Activated T-cell treated with anti-CD3 and anti-CD28 coated beads for 1 hour (primary cell): ENCODE measurements at regions not wholly inside any gene's neighbourhood (a gene's known extent, or its start where the extent isn't known, plus 50 kb on each side); places are given as distances from the start of the nearest gene placed in this dataset.
"Not testable (repeated sequence)": the region's sequence is repeated elsewhere in the genome, so short reads cannot be mapped to it uniquely, and the experiment has no call there.

Source experiments
- DNase-seq: peaks from one replicate; pipeline ENCODE4 v3.0.0-alpha.2; 2020; ENCODE audit warnings: low read depth

- no peak for DNase-seq
Measured at GRCh38 chr10:36050763-36051499, 408.8 kb upstream of the FZD8 start.

- no peak for DNase-seq
Measured at GRCh38 chr10:36048780-36049179, 406.7 kb upstream of the FZD8 start.

DNA sequence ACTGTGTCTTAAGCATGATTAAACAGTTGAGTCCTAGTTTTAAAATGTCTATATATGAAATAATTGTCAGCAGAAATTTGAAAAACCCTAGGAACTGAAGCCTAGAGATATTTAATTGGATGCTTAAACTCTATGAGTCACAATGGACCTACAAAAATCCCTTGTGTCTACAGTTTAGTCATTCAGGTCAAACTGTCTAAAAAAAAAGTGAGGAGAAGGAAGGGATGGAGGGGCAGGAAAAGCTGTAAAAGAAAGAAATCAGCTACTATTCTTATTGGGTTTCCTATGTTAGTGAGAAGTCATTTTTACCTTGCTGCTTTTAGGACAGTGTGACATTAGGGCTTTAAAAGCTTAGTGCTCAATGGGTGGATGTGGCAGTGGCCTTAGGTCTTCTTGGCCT lies 406.1 kb upstream of the FZD8 start:
- no peak for DNase-seq

DNA sequence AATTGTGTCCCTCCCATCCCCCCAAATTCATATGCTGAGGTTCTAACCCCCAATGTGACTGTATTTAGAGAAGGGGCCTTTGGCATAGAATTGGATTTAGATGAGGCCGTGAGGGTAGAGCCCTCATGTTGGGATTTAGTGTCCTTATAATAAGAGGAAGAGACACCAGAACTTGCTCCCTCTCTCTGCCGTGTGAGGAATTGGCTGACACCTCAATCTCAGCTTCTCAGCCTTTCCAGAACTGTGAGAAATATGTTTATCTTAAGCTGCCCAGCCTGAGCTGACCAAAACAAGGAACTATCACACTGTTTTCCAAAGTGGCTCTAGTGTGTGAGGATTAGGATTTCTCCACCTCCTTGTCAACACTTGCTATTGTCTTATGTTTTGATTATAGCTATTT lies 400.0 kb upstream of the FZD8 start:
- DNase-seq: no peak

DNA sequence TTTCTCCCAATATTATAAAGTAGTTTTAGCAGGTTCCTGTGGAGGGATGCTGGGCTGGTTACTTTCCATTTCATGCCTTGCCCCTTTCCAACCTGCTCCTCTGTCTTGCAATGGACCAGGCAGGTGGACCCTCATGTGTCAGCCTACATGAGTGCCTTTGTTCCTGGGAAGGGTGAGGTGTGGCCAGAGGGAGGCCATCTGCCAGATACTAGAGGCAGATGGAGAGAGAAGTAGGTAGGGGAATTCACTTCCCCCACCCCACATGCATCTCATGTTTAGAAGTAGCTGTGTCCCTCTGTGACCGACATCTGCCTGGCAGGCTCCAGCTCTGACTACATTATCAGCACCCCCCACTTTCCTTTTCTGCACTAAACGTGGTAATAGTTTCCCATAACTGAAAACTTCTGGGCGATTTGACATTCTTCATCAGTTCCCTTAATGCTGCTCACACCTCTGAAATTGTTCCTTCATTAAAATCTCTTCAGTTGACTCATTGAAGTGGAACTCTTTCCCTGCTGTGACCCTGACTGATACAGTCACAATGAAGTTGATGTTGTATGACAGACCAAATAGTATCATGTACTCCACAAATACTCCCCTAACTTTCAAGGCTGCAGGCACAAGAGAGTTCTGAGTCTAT lies 396.3 kb upstream of the FZD8 start:
- no peak for DNase-seq

DNA sequence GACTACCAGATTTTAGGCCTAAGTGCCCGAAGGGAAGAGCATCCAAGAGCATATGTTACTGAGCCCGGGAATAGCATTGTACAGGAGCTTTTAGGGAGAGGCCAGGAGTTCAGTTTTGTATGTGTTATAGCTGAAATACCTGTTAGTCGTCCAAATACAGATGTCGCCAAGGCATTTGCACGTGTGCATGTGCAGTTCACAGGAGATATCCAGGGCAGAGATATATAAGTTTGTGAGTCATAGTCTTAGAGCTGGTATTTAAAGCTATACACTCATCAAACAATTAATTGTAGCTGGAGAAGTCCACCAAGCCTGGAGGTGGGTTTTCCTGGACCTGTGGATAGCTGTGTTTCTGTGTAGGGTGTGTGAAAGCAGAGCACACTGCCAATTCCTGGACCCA lies 394.0 kb upstream of the FZD8 start:
- DNase-seq: no peak

DNA sequence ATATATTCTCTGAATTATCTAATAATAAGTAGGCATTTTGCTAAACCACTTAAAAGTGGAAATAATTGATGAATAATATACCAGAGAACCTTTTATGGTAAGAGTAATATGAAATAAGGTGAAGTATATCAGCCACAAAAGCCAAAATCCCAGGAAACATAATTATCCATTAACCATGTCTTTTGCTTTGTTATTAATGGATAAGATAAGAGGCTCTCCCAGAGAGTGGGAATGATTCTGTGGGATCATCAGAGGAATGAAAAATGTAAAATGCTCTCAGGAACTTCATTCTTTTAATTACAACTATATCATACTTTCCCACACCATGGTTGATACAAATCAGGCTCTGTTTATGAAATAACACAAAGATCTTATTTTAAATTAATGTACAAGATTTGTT lies 391.7 kb upstream of the FZD8 start:
- DNase-seq: no peak

- no peak for DNase-seq
Measured at GRCh38 chr10:36030516-36030915, 388.4 kb upstream of the FZD8 start.

- DNase-seq: no peak
Measured at GRCh38 chr10:36026656-36027390, 384.7 kb upstream of the FZD8 start.

DNA sequence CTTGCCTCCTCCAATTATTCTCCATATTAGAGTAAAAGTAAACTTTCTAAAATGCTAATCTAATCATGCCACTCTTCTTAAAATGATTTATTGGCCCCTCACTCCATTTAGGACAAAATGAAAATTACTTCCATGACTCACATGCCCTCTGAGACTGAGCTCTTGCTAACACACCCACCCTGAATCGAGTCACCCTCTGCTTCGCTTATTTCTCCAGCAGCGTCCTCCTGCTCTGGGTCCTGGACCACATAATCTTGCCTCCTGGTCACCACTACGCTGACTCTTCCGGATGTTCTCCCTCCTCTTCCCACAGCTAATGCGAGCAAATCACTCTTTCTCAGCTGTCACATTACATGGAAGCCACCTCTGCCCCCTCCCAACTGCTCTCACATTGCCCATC lies 384.0 kb upstream of the FZD8 start:
- no peak for DNase-seq

- DNase-seq: no peak
Measured at GRCh38 chr10:36023939-36024338, 381.8 kb upstream of the FZD8 start.

DNA sequence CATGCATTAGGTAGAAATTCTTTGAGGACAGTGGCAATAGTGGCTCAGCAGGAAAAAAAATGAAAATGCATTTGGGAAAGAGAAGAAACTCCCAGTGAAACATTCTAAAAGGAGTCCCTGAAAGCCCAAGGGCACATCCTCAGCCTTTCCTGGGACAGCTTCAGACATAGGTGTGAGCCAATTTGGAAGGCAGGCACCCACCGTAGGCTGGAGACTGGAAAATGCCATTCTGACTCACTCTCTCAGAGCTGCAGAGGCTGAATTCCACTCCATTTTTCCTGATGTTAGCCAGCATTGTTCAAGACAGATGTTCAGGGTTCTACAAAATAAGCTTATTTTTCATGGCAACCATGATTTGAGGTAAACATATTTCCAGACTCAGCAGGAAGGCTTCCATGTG lies 379.0 kb upstream of the FZD8 start:
- DNase-seq: no peak

DNA sequence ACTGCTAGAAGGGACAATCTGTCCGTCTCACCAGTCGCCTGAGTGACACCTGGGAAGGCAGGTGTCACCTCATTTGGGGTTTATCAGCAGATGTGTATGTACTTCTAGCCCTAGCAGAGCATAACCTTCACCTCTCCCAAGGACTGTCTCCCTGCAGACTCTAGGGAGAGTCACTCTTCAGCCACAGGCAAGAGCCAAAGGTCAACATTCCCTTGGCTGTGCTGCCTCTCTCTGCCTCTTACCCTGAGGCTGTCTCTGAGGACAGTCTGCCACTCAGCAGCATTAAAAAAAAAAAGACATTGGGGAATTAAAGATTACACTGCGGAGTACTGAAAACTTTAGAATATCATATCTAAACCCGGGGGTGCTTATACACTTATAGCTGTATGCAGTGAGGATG lies 377.7 kb upstream of the FZD8 start:
- no peak for DNase-seq

GRCh38 chr10:36018996-36019395 lies 376.9 kb upstream of the FZD8 start:
- DNase-seq: no peak

DNA sequence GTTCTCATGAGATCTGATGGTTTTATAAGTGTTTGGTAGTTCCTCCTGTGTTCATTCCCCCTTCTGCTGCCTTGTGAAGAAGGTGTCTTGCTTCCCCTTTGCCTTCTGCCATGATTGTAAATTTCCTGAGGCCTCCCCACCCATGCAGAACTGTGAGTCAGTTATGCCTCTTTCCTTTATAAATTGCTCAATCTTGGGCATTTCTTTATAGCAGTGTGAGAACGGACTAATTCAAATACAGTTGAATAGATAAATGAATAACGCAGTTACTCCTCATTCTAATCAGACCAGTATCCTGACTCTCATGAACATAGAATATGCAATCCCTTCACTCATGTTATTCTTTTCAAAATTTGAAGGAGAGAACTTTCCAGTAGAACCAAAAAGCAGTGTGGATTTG lies 375.0 kb upstream of the FZD8 start:
- DNase-seq: no peak

- DNase-seq: no peak
Measured at GRCh38 chr10:36007369-36007768, 365.3 kb upstream of the FZD8 start.

- no peak for DNase-seq
Measured at GRCh38 chr10:36003688-36004087, 361.6 kb upstream of the FZD8 start.

GRCh38 chr10:36003031-36003600 lies 361.0 kb upstream of the FZD8 start:
- DNase-seq: no peak

DNA sequence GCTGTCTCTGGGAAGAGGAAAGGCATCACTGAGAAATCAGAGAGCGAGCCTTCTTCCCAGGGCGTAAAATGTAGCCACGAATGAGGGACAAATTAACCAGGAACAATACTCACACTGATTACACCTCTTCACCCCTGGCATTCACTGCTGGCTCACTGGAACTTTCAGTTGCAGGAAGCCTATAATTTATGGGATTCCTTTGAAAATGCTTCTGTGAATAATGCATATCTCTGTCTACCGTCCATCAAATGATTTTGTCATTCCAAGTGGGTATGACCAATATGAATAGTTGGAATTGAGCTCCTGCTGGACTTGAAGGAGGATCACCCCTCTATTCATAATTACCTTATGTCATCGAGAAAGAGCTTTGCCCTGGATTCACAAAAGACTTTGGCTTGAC lies 360.3 kb upstream of the FZD8 start:
- DNase-seq: no peak

- not testable (repeated sequence) for DNase-seq
Measured at GRCh38 chr10:36000754-36001153, 358.7 kb upstream of the FZD8 start.

GRCh38 chr10:35998026-35998425 lies 355.9 kb upstream of the FZD8 start:
- DNase-seq: no peak

GRCh38 chr10:35995485-35995884 lies 353.4 kb upstream of the FZD8 start:
- no peak for DNase-seq
